ENCODE measurements at regions not wholly inside any gene's neighbourhood (a gene's known extent, or its start where the extent isn't known, plus 50 kb on each side); places are given as distances from the start of the nearest gene placed in this dataset.

- intact Hi-C loops (cut with micrococcal nuclease; ENCODE audit: unreplicated experiment) (no loop called here), in situ Hi-C loops (cut with HindIII; ENCODE audit: extremely low pct_ligation_motif_present, low pct_unique_long_range_greater_than_20kb) (no loop called here)
- no peak overlapping the region for H3K4me2 ChIP-seq (ENCODE audit: low read depth, low read length)
- CTCF ChIA-PET (ENCODE audit: low intra/inter-chr PET ratio, low total read pairs), result no interaction called here
- no peaks in the 10 kb centered on the region for H4K20me1 ChIP-seq (ENCODE audit: insufficient read depth, low read length)
- H3K4me1 ChIP-seq (ENCODE audit: insufficient read depth, low read length), result no peaks in the 10 kb centered on the region
- DNase-seq (ENCODE audit: low spot score), result no peak
- no TSS peak for BruUV-seq (replicated peaks)
- H3K27ac ChIP-seq (ENCODE audit: extremely low read length, insufficient read depth, low read length), result no peak overlapping the region
- no peaks in the 10 kb centered on the region for H3K79me2 ChIP-seq (ENCODE audit: insufficient read depth, low read length)
- TF ChIP-seq KDM3A (CRISPR knock-in tag; IDR thresholded peaks at IDR 0.05; ENCODE audit: low read depth) (no peak), ZNF768 (CRISPR knock-in tag; IDR thresholded peaks at IDR 0.05) (no peak), ZNF274 (CRISPR knock-in tag; IDR thresholded peaks at IDR 0.05) (no peak), NFYB (CRISPR knock-in tag; IDR thresholded peaks at IDR 0.05) (no peak), TOPORS (CRISPR knock-in tag; IDR thresholded peaks at IDR 0.05) (no peak), HHEX (CRISPR knock-in tag; IDR thresholded peaks at IDR 0.05) (no peak), ATRX (CRISPR knock-in tag; IDR thresholded peaks at IDR 0.05; ENCODE audit: borderline replicate concordance) (no peak), POGZ (CRISPR knock-in tag; IDR thresholded peaks at IDR 0.05) (no peak), NR2F1 (CRISPR knock-in tag; IDR thresholded peaks at IDR 0.05) (no peak), RBFOX2 (IDR thresholded peaks at IDR 0.05; ENCODE audit: low read depth, low read length) (no peak), SNAPC4 (CRISPR knock-in tag; IDR thresholded peaks at IDR 0.05) (no peak), ZXDC (CRISPR knock-in tag; IDR thresholded peaks at IDR 0.05) (no peak)
- TF ChIP-seq, protein P1, sequence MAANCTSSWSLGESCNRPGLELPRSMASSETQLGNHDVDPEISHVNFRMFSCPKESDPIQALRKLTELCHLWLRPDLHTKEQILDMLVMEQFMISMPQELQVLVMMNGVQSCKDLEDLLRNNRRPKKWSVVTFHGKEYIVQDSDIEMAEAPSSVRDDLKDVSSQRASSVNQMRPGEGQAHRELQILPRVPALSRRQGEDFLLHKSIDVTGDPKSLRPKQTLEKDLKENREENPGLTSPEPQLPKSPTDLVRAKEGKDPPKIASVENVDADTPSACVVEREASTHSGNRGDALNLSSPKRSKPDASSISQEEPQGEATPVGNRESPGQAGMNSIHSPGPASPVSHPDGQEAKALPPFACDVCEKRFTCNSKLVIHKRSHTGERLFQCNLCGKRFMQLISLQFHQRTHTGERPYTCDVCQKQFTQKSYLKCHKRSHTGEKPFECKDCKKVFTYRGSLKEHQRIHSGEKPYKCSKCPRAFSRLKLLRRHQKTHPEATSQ (CRISPR knock-in tag; IDR thresholded peaks at IDR 0.05; ENCODE audit: borderline replicate concordance), result no peak
- H3K4me3 ChIP-seq (replicated peaks in 1 of 3; ENCODE audit: insufficient read depth in 1 of 3, low read depth in 2 of 3, low read length in 3 of 3), result no peak overlapping the region
- POLR2A ChIA-PET, result no interaction called here
- no peak for ATAC-seq
- H3K27me3 ChIP-seq (ENCODE audit: control insufficient read depth in 1 of 2, insufficient read depth in 2 of 2, low read length in 2 of 2), result no peaks in the 10 kb centered on the region
- no peak overlapping the region for H2AFZ ChIP-seq (ENCODE audit: low read length)
- no peak overlapping the region for H3K9ac ChIP-seq (ENCODE audit: insufficient read depth, low read depth, low read length)
- no peaks in the 10 kb centered on the region for H3K36me3 ChIP-seq (replicated peaks in 1 of 2; ENCODE audit: control insufficient read depth in 1 of 2, insufficient read depth in 2 of 2, low read length in 2 of 2)
- no peaks in the 10 kb centered on the region for H3K9me3 ChIP-seq (ENCODE audit: low read length)
- no peak for FAIRE-seq
- WGBS (ENCODE audit: low lambda C conversion rate), result 4% methylated on average over 2 of the region's 2 CpGs
Measured at GRCh38 chr6:48809700-48810099, 653.4 kb downstream of the MMUT start.
